Stimulated activated naive CD8-positive, alpha-beta T cell treated with anti-CD3 and anti-CD28 coated beads, Interleukin-15, Interleukin-2, amounts not matched to agents 100 ng/mL and 50 ng/mL, for 24 hours (primary cell): ENCODE measurements at regions not wholly inside any gene's neighbourhood (a gene's known extent, or its start where the extent isn't known, plus 50 kb on each side); places are given as distances from the start of the nearest gene placed in this dataset.

Source experiments
- H3K27ac Mint-ChIP-seq: one replicate; pipeline ENCODE4 v1.8.0; 2021; ENCODE audit warnings: mild to moderate bottlenecking, mixed read lengths
- H3K27me3 Mint-ChIP-seq: one replicate; pipeline ENCODE4 v1.8.0; 2021; ENCODE audit warnings: mixed read lengths
- H3K36me3 Mint-ChIP-seq: one replicate; pipeline ENCODE4 v1.8.0; 2021; ENCODE audit warnings: low read depth, mixed read lengths
- H3K4me1 Mint-ChIP-seq: one replicate; pipeline ENCODE4 v1.8.0; 2021; ENCODE audit warnings: low read depth, mixed read lengths
- H3K4me3 Mint-ChIP-seq: one replicate; pipeline ENCODE4 v1.8.0; 2021; ENCODE audit warnings: mild to moderate bottlenecking, mixed read lengths
- H3K9me3 Mint-ChIP-seq: one replicate; pipeline ENCODE4 v1.8.0; 2021; ENCODE audit warnings: mixed read lengths

GRCh38 chr3:130243808-130244207, 101.7 kb upstream of the COL6A5 start:
- Mint-ChIP-seq H3K4me3 (no peak overlapping the region), H3K36me3 (no peaks in the 10 kb centered on the region)

GRCh38 chr3:130250982-130251381, 94.5 kb upstream of the COL6A5 start:
- Mint-ChIP-seq H3K27ac (no peak overlapping the region), H3K4me1 (no peaks in the 10 kb centered on the region), H3K36me3 (no peaks in the 10 kb centered on the region)

More at GRCh38 chr3:130243808-130244207, 101.7 kb upstream of the COL6A5 start:
- H3K27ac Mint-ChIP-seq, result no peak overlapping the region
- no peaks in the 10 kb centered on the region for H3K4me1 Mint-ChIP-seq
- no peaks in the 10 kb centered on the region for H3K9me3 Mint-ChIP-seq
- H3K27me3 Mint-ChIP-seq, result no peaks in the 10 kb centered on the region

GRCh38 chr3:130255442-130255841, 90.0 kb upstream of the COL6A5 start:
- Mint-ChIP-seq H3K27ac (no peak overlapping the region), H3K36me3 (no peaks in the 10 kb centered on the region), H3K4me3 (no peak overlapping the region), H3K4me1 (no peaks in the 10 kb centered on the region), H3K9me3 (no peaks in the 10 kb centered on the region), H3K27me3 (peaks cover 8% of the 10 kb centered on the region)

More at GRCh38 chr3:130250982-130251381, 94.5 kb upstream of the COL6A5 start:
- Mint-ChIP-seq H3K27me3 (peaks cover 5% of the 10 kb centered on the region), H3K4me3 (no peak overlapping the region), H3K9me3 (no peaks in the 10 kb centered on the region)

- no peaks in the 10 kb centered on the region for H3K36me3 Mint-ChIP-seq
- no peaks in the 10 kb centered on the region for H3K9me3 Mint-ChIP-seq
- H3K27ac Mint-ChIP-seq, result no peak overlapping the region
- no peaks in the 10 kb centered on the region for H3K4me1 Mint-ChIP-seq
- no peak overlapping the region for H3K4me3 Mint-ChIP-seq
- H3K27me3 Mint-ChIP-seq, result peaks cover 5% of the 10 kb centered on the region
Observed at GRCh38 chr3:130256821-130257340, 88.6 kb upstream of the COL6A5 start.

- no peaks in the 10 kb centered on the region for H3K36me3 Mint-ChIP-seq
Observed at GRCh38 chr3:130258532-130258952, 86.9 kb upstream of the COL6A5 start.

GRCh38 chr3:130259166-130259874, 86.2 kb upstream of the COL6A5 start:
- peaks cover 3% of the 10 kb centered on the region for H3K27me3 Mint-ChIP-seq
- no peaks in the 10 kb centered on the region for H3K4me1 Mint-ChIP-seq
- no peaks in the 10 kb centered on the region for H3K36me3 Mint-ChIP-seq
- no peak overlapping the region for H3K4me3 Mint-ChIP-seq
- no peaks in the 10 kb centered on the region for H3K9me3 Mint-ChIP-seq
- H3K27ac Mint-ChIP-seq, result no peak overlapping the region

More at GRCh38 chr3:130258532-130258952, 86.9 kb upstream of the COL6A5 start:
- no peaks in the 10 kb centered on the region for H3K4me1 Mint-ChIP-seq
- H3K27me3 Mint-ChIP-seq, result peaks cover 3% of the 10 kb centered on the region
- H3K9me3 Mint-ChIP-seq, result no peaks in the 10 kb centered on the region
- H3K4me3 Mint-ChIP-seq, result no peak overlapping the region
- H3K27ac Mint-ChIP-seq, result no peak overlapping the region

- Mint-ChIP-seq H3K27ac (no peak overlapping the region), H3K9me3 (no peaks in the 10 kb centered on the region), H3K36me3 (no peaks in the 10 kb centered on the region), H3K27me3 (peaks cover 3% of the 10 kb centered on the region), H3K4me1 (no peaks in the 10 kb centered on the region), H3K4me3 (no peak overlapping the region)
Observed at GRCh38 chr3:130260918-130261317, 84.6 kb upstream of the COL6A5 start.

GRCh38 chr3:130263708-130264107, 81.8 kb upstream of the COL6A5 start:
- H3K4me3 Mint-ChIP-seq, result no peak overlapping the region
- H3K4me1 Mint-ChIP-seq, result no peaks in the 10 kb centered on the region
- H3K27ac Mint-ChIP-seq, result no peak overlapping the region
- H3K36me3 Mint-ChIP-seq, result no peaks in the 10 kb centered on the region
- no peaks in the 10 kb centered on the region for H3K9me3 Mint-ChIP-seq
- H3K27me3 Mint-ChIP-seq, result no peaks in the 10 kb centered on the region

- H3K27ac Mint-ChIP-seq, result no peak overlapping the region
- H3K27me3 Mint-ChIP-seq, result peaks cover 8% of the 10 kb centered on the region
- H3K36me3 Mint-ChIP-seq, result no peaks in the 10 kb centered on the region
- no peaks in the 10 kb centered on the region for H3K9me3 Mint-ChIP-seq
- H3K4me1 Mint-ChIP-seq, result no peaks in the 10 kb centered on the region
- H3K4me3 Mint-ChIP-seq, result no peak overlapping the region
Observed at GRCh38 chr3:130266817-130267216, 78.7 kb upstream of the COL6A5 start.

GRCh38 chr3:130276203-130276803, 69.2 kb upstream of the COL6A5 start:
- no peaks in the 10 kb centered on the region for H3K36me3 Mint-ChIP-seq
- peaks cover 19% of the 10 kb centered on the region for H3K27me3 Mint-ChIP-seq
- H3K27ac Mint-ChIP-seq, result no peak overlapping the region
- no peak overlapping the region for H3K4me3 Mint-ChIP-seq
- H3K4me1 Mint-ChIP-seq, result no peaks in the 10 kb centered on the region
- no peaks in the 10 kb centered on the region for H3K9me3 Mint-ChIP-seq

GRCh38 chr3:130288670-130289069, 56.8 kb upstream of the COL6A5 start:
- peaks cover 63% of the 10 kb centered on the region for H3K27me3 Mint-ChIP-seq

GRCh38 chr3:130291148-130291547, 54.3 kb upstream of the COL6A5 start:
- Mint-ChIP-seq H3K36me3 (no peaks in the 10 kb centered on the region), H3K4me3 (no peak overlapping the region), H3K9me3 (peaks cover 3% of the 10 kb centered on the region), H3K27ac (no peak overlapping the region), H3K4me1 (no peaks in the 10 kb centered on the region), H3K27me3 (peaks cover 55% of the 10 kb centered on the region)

More at GRCh38 chr3:130288670-130289069, 56.8 kb upstream of the COL6A5 start:
- H3K4me1 Mint-ChIP-seq, result no peaks in the 10 kb centered on the region
- no peak overlapping the region for H3K27ac Mint-ChIP-seq
- H3K36me3 Mint-ChIP-seq, result no peaks in the 10 kb centered on the region
- peaks cover 3% of the 10 kb centered on the region for H3K9me3 Mint-ChIP-seq
- no peak overlapping the region for H3K4me3 Mint-ChIP-seq

- Mint-ChIP-seq H3K9me3 (peaks cover 3% of the 10 kb centered on the region), H3K27ac (no peak overlapping the region), H3K27me3 (peaks cover 51% of the 10 kb centered on the region), H3K4me3 (no peak overlapping the region), H3K4me1 (no peaks in the 10 kb centered on the region), H3K36me3 (no peaks in the 10 kb centered on the region)
Observed at GRCh38 chr3:130293247-130293646, 52.2 kb upstream of the COL6A5 start.
